ENCODE measurements at regions not wholly inside any gene's neighbourhood (a gene's known extent, or its start where the extent isn't known, plus 50 kb on each side); places are given as distances from the start of the nearest gene placed in this dataset.

DNA sequence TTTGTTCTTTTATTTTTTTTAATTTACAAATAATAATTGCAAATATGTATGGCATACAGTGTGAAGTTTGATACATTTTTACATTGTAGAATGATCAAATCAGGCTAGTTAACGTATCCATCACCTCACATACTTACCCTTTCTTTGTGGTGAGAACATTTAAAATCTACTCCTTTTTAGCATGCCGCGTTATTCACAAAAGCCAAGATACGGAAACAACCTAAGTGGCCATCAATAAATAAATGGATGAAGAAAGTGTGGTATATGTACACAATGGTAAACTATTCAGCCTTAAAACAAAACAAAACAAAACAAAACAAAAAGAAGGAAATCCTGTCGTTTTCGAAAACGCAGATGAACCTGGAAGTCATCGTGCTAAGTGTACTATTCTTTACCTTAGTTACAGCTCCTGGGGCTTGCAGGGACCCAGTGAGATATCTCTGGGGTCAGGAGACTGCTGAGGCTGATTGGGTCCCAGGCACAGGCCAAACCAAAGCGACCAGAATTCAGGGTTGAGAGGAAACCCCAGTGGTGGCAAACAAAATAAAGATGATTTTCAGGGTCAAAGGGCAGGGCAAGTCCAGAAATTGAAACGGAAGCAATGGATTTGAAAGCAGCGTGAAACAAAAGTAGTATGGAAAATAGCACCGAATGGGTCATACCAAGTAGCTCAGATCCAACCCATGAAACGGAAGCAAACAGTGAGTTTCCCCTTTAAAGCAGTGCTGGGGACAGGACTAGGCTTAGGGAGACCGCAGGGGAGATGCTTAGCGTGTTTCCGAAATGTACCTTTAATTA, 188.2 kb downstream of the PLPP3 start:
- no peaks in the 10 kb centered on the region for H3K27me3 Mint-ChIP-seq
- CTCF ChIA-PET, result no interaction called here
- DNase-seq, result no peak
- no peak overlapping the region for H3K27ac Mint-ChIP-seq
- no peaks in the 10 kb centered on the region for H3K4me1 Mint-ChIP-seq
- no peaks in the 10 kb centered on the region for H3K9me3 Mint-ChIP-seq
- H3K36me3 Mint-ChIP-seq, result no peaks in the 10 kb centered on the region
- no peak overlapping the region for H3K4me3 Mint-ChIP-seq

DNA sequence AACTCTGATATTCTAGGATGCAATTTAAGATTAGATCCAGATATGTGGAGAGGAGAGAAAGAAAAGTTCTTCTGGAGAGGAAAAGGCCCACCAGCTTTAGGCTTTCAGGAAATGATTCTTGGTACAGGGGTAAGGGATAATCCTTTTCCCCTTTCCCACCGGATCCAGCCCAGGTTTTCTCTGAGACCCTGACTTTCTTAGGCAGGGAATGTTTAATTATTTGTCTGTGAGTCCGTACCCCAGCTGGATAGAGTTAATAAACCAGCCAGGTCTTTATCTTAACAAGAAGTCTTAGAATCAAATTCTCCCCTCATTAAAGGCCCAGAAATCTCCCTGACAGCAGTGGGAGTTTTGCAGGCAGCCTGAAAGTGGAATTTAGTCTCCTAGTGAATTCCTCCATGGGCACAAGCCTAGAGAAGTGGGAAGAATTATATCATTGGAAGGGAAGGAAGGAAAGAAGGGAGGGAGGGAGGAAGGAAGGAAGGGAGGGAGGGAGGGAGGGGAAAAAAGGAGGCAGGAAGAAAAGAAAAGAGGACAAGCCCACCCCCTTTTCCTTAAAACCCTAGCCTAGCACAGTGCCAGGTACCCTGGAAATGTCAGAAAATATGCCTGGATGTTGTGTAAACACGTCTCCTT, 189.0 kb downstream of the PLPP3 start:
- no peak overlapping the region for H3K27ac Mint-ChIP-seq
- no peaks in the 10 kb centered on the region for H3K9me3 Mint-ChIP-seq
- H3K4me3 Mint-ChIP-seq, result no peak overlapping the region
- H3K27me3 Mint-ChIP-seq, result no peaks in the 10 kb centered on the region
- no peaks in the 10 kb centered on the region for H3K36me3 Mint-ChIP-seq
- CTCF ChIA-PET, result no interaction called here
- DNase-seq, result no peak
- no peaks in the 10 kb centered on the region for H3K4me1 Mint-ChIP-seq

DNA sequence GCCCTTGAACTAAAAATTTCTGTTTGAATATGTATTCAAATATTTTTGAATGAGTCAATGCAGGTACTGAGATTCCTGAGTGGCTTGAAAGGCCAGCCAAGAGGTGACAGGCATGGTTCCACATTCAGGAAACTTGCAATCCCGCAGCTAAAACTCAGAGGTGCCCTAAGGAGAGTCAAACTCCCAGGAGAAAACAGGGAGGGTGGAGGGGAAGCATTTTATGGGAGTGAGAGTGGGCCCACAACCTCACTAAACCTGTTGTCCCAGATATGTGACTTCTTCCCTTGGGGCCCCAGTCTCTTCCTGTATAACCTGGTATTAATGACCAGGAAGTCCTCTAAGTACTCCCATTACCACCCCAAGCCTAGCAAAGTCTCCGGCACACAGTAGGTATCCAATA, 189.6 kb downstream of the PLPP3 start:
- Mint-ChIP-seq H3K27ac (no peak overlapping the region), H3K4me3 (no peak overlapping the region), H3K4me1 (no peaks in the 10 kb centered on the region), H3K27me3 (no peaks in the 10 kb centered on the region), H3K36me3 (no peaks in the 10 kb centered on the region), H3K9me3 (no peaks in the 10 kb centered on the region)
- CTCF ChIA-PET, result no interaction called here
- DNase-seq, result no peak

DNA sequence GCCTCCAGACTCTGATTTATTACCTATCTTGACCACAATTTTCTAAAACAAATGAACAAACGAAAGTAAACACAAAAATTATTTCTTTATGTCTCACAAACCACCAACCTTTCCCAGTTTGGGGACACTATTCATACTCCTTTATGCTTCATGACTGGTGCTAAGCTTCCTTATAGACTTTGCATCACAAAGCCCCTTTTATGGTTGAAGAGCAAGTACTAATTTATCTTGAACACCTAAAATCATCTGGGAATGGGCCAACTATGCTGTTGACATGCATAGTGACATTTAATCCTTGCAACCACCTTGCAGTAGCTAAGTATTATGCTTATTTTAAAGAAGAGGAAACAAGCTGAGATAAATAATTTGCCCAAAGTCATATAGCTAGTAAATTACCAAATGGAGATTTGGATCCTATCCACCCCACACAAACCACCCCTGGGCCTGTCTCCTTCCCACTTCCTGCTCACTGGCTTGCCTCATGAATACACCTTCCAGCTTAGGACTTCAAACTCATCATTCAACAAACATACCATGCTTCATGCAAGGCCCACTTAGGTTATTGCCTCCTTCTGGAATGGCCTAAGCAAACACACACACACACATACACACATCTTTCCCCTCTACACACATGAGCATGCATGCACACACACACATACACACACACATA, 192.2 kb downstream of the PLPP3 start:
- no peaks in the 10 kb centered on the region for H3K4me1 Mint-ChIP-seq
- H3K9me3 Mint-ChIP-seq, result no peaks in the 10 kb centered on the region
- CTCF ChIA-PET, result no interaction called here
- no peak overlapping the region for H3K27ac Mint-ChIP-seq
- no peak for DNase-seq
- H3K27me3 Mint-ChIP-seq, result no peaks in the 10 kb centered on the region
- H3K4me3 Mint-ChIP-seq, result no peak overlapping the region
- no peaks in the 10 kb centered on the region for H3K36me3 Mint-ChIP-seq

GRCh38 chr1:56385314-56385713, 194.0 kb downstream of the PLPP3 start:
- Mint-ChIP-seq H3K27ac (no peak overlapping the region), H3K4me1 (no peaks in the 10 kb centered on the region), H3K27me3 (no peaks in the 10 kb centered on the region), H3K36me3 (no peaks in the 10 kb centered on the region), H3K9me3 (no peaks in the 10 kb centered on the region), H3K4me3 (no peak overlapping the region)
- DNase-seq, result no peak
- CTCF ChIA-PET, result no interaction called here

DNA sequence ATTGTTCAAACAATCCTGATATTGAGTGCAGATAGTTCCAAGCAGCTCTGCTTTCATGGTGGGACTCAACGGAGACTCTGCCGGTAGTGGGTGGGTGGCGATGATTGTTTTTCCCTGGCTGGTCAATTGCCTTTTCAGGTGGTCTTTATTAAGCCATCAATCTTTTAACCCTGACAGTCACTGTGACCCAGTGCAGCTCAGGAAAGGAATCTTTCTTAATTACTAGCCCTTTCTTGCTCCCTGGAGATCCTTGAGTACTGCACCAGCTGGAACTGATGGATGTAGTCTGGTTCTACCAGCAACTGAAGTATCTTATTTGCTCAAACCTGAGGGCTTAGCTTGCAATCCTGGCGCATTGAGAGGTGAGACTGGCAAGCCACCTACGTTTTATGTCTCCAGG, 196.4 kb downstream of the PLPP3 start:
- Mint-ChIP-seq H3K36me3 (no peaks in the 10 kb centered on the region), H3K27ac (no peak overlapping the region), H3K4me3 (no peak overlapping the region), H3K4me1 (no peaks in the 10 kb centered on the region), H3K27me3 (no peaks in the 10 kb centered on the region), H3K9me3 (no peaks in the 10 kb centered on the region)
- DNase-seq, result no peak
- CTCF ChIA-PET, result no interaction called here

GRCh38 chr1:56380531-56380930, 198.8 kb downstream of the PLPP3 start:
- Mint-ChIP-seq H3K27me3 (peaks cover 4% of the 10 kb centered on the region), H3K27ac (no peak overlapping the region), H3K4me3 (no peak overlapping the region), H3K4me1 (no peaks in the 10 kb centered on the region), H3K36me3 (no peaks in the 10 kb centered on the region), H3K9me3 (no peaks in the 10 kb centered on the region)
- no peak for DNase-seq
- CTCF ChIA-PET, result interaction anchor here (1.2 kb wide), 1 partner anchor 186 kb away, joined by 3 read pairs; no protein-coding TSS in a partner anchor

GRCh38 chr1:56378341-56379070, 200.9 kb downstream of the PLPP3 start:
- no peak overlapping the region for H3K4me3 Mint-ChIP-seq
- CTCF ChIA-PET, result no interaction called here
- H3K9me3 Mint-ChIP-seq, result no peaks in the 10 kb centered on the region

GRCh38 chr1:56377431-56377830, 201.9 kb downstream of the PLPP3 start:
- H3K4me3 Mint-ChIP-seq, result no peak overlapping the region

More at GRCh38 chr1:56378341-56379070, 200.9 kb downstream of the PLPP3 start:
- Mint-ChIP-seq H3K27ac (no peak overlapping the region), H3K4me1 (no peaks in the 10 kb centered on the region), H3K27me3 (peaks cover 4% of the 10 kb centered on the region), H3K36me3 (no peaks in the 10 kb centered on the region)
- no peak for DNase-seq

GRCh38 chr1:56376188-56376984, 203.0 kb downstream of the PLPP3 start:
- DNase-seq, result no peak
- no peak overlapping the region for H3K27ac Mint-ChIP-seq
- no peaks in the 10 kb centered on the region for H3K36me3 Mint-ChIP-seq
- CTCF ChIA-PET, result no interaction called here
- H3K4me1 Mint-ChIP-seq, result no peaks in the 10 kb centered on the region
- no peak overlapping the region for H3K4me3 Mint-ChIP-seq
- no peaks in the 10 kb centered on the region for H3K9me3 Mint-ChIP-seq
- H3K27me3 Mint-ChIP-seq, result peaks cover 4% of the 10 kb centered on the region

More at GRCh38 chr1:56377431-56377830, 201.9 kb downstream of the PLPP3 start:
- no peak for DNase-seq
- Mint-ChIP-seq H3K36me3 (no peaks in the 10 kb centered on the region), H3K27me3 (peaks cover 4% of the 10 kb centered on the region), H3K9me3 (no peaks in the 10 kb centered on the region), H3K27ac (no peak overlapping the region), H3K4me1 (no peaks in the 10 kb centered on the region)
- CTCF ChIA-PET, result no interaction called here

DNA sequence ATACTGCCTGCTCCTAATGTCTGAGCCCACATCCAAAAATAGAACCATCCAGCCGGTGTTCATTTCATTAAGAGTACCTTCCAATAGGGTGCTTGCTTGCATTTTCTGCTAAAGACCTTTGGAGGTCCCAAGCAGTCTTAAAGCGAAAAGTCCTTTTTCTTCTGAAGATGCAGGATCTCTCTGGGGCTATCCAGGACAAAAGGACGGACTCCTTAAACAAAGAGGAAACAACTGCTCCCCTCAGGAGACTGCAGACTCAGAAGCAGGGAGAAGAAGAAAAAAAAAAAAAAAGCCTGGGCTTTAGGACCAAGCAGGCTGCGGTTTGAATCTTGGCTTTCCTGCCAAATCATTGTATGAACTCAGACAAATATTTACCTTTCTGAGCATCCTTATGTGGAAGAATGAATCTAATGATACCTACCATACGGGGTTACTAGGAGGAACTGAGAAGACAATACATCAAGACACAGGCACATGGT, 204.0 kb downstream of the PLPP3 start:
- no peak for DNase-seq
- Mint-ChIP-seq H3K36me3 (no peaks in the 10 kb centered on the region), H3K27me3 (peaks cover 4% of the 10 kb centered on the region), H3K9me3 (peaks cover 1% of the 10 kb centered on the region), H3K4me1 (no peaks in the 10 kb centered on the region), H3K4me3 (no peak overlapping the region), H3K27ac (no peak overlapping the region)
- CTCF ChIA-PET, result no interaction called here

DNA sequence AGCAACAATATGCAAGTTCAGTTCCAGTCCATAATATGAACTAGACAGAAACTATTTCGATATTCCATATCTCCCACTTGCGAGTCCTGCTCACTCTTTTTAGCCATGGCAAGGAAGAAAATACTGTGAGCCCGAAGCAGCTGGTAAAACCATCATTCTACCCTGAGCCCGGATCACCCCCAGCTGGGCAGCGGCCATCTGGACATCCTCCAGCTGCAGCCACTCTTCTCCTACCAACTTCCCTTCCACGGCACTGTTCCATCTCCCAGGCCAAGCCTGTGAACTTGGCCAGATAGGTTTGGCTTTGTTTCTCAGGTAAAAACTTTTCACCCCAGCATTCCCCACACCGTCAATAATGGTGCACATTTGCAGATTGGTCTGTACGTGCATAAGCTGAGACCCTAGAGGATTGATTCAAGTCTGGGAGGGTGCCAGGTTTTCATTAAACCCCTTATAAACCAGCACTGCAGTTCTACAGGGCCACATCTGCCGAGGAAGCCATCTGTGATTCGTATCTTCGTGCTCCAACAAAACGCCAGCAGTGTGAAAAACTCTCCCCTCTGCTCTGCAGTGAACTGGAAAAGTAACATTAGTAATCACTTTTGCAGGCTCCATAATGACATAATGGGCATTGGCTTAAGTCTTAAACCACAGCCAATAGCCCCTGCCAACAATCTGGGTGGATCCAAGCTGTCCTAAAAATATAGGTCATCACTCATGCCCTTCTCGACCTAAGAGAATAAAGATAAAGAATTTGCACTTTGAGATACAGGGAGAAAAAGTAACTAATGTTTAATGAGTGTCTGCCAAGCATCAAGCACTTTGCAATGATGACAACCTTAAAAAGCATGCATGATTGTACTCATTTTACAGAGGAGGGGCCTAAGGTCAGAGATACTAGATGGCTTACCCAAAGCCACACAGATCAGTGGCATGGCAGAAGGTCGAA, 205.1 kb downstream of the PLPP3 start:
- CTCF ChIA-PET, result no interaction called here
- DNase-seq, result no peak
- H3K27ac Mint-ChIP-seq, result no peak overlapping the region
- peaks cover 4% of the 10 kb centered on the region for H3K27me3 Mint-ChIP-seq
- H3K36me3 Mint-ChIP-seq, result no peaks in the 10 kb centered on the region
- H3K4me1 Mint-ChIP-seq, result no peaks in the 10 kb centered on the region
- H3K4me3 Mint-ChIP-seq, result no peak overlapping the region
- H3K9me3 Mint-ChIP-seq, result peaks cover 1% of the 10 kb centered on the region

GRCh38 chr1:56370513-56370912, 208.8 kb downstream of the PLPP3 start:
- DNase-seq, result no peak
- peaks cover 1% of the 10 kb centered on the region for H3K9me3 Mint-ChIP-seq
- no peaks in the 10 kb centered on the region for H3K36me3 Mint-ChIP-seq
- H3K4me3 Mint-ChIP-seq, result no peak overlapping the region
- H3K27me3 Mint-ChIP-seq, result no peaks in the 10 kb centered on the region
- CTCF ChIA-PET, result no interaction called here
- no peak overlapping the region for H3K27ac Mint-ChIP-seq
- H3K4me1 Mint-ChIP-seq, result no peaks in the 10 kb centered on the region
